NCI-H2029 (cell line): ENCODE measurements at regions not wholly inside any gene's neighbourhood (a gene's known extent, or its start where the extent isn't known, plus 50 kb on each side); places are given as distances from the start of the nearest gene placed in this dataset.
"Not testable (repeated sequence)": the region's sequence is repeated elsewhere in the genome, so short reads cannot be mapped to it uniquely, and the experiment has no call there.

Source experiments
- DNase-seq: peaks from one replicate; lab custom pipeline; 2025; lab: John Stamatoyannopoulos, UW

- no peak for DNase-seq
Measured at GRCh38 chr18:40365526-40365925, 1589.5 kb upstream of the PIK3C3 start.

GRCh38 chr18:40360558-40360957, 1594.5 kb upstream of the PIK3C3 start:
- DNase-seq = no peak

- DNase-seq = no peak
Measured at GRCh38 chr18:40357536-40357935, 1597.5 kb upstream of the PIK3C3 start.

- DNase-seq = no peak
Measured at GRCh38 chr18:40356168-40356567, 1598.9 kb upstream of the PIK3C3 start.

- no peak for DNase-seq
Measured at GRCh38 chr18:40355726-40356125, 1599.3 kb upstream of the PIK3C3 start.

- no peak for DNase-seq
Measured at GRCh38 chr18:40348196-40348595, 1606.8 kb upstream of the PIK3C3 start.

GRCh38 chr18:40347261-40347660, 1607.8 kb upstream of the PIK3C3 start:
- peak; percentile 76 for DNase-seq

GRCh38 chr18:40346146-40346545, 1608.9 kb upstream of the PIK3C3 start:
- no peak for DNase-seq

- no peak for DNase-seq
Measured at GRCh38 chr18:40341701-40342100, 1613.3 kb upstream of the PIK3C3 start.

GRCh38 chr18:40338284-40338683, 1616.8 kb upstream of the PIK3C3 start:
- DNase-seq = no peak

- DNase-seq = no peak
Measured at GRCh38 chr18:40326985-40327384, 1628.0 kb upstream of the PIK3C3 start.

GRCh38 chr18:40325988-40326387, 1629.0 kb upstream of the PIK3C3 start:
- no peak for DNase-seq

- DNase-seq = no peak
Measured at GRCh38 chr18:40314199-40314598, 1640.8 kb upstream of the PIK3C3 start.

- DNase-seq = no peak
Measured at GRCh38 chr18:40313030-40313642, 1641.9 kb upstream of the PIK3C3 start.

GRCh38 chr18:40307627-40308026, 1647.4 kb upstream of the PIK3C3 start:
- DNase-seq = no peak

- DNase-seq = no peak
Measured at GRCh38 chr18:40296717-40297413, 1658.2 kb upstream of the PIK3C3 start.

- no peak for DNase-seq
Measured at GRCh38 chr18:40292985-40293710, 1661.9 kb upstream of the PIK3C3 start.

GRCh38 chr18:40283560-40283959, 1671.5 kb upstream of the PIK3C3 start:
- DNase-seq = no peak

GRCh38 chr18:40281356-40281755, 1673.7 kb upstream of the PIK3C3 start:
- not testable (repeated sequence) for DNase-seq

GRCh38 chr18:40274618-40275196, 1680.3 kb upstream of the PIK3C3 start:
- DNase-seq = no peak

- no peak for DNase-seq
Measured at GRCh38 chr18:40272630-40273231, 1682.3 kb upstream of the PIK3C3 start.

GRCh38 chr18:40259115-40259835, 1695.8 kb upstream of the PIK3C3 start:
- DNase-seq = no peak
